ENCODE measurements at regions not wholly inside any gene's neighbourhood (a gene's known extent, or its start where the extent isn't known, plus 50 kb on each side); places are given as distances from the start of the nearest gene placed in this dataset.

GRCh38 chr18:38984968-38985367, 1419.4 kb upstream of the CELF4 start:
- TF ChIP-seq EZH2 (IDR thresholded peaks at IDR 0.05; ENCODE audit: borderline replicate concordance, low read length): no peak
- no peak for TF ChIP-seq CTCF (conservative IDR thresholded peaks at IDR 0.05 in 1 of 2, IDR thresholded peaks at IDR 0.05 in 1 of 2; ENCODE audit: extremely low read depth in 1 of 2, insufficient read depth in 1 of 2, low read depth in 1 of 2, low read length in 2 of 2)
